Stimulated activated naive CD4-positive, alpha-beta T cell (primary cell): ENCODE measurements at regions not wholly inside any gene's neighbourhood (a gene's known extent, or its start where the extent isn't known, plus 50 kb on each side); places are given as distances from the start of the nearest gene placed in this dataset.

Experiments used
- DNase-seq, 6 experiments: peaks; one replicate each; lab custom pipeline; 2025; lab: John Stamatoyannopoulos, UW

- DNase-seq = no peak
Observed at GRCh38 chr5:58108511-58108910, 351.4 kb downstream of the PLK2 start.

GRCh38 chr5:58107704-58108103 lies 352.2 kb downstream of the PLK2 start:
- DNase-seq = no peak

GRCh38 chr5:58106754-58107410 lies 353.0 kb downstream of the PLK2 start:
- DNase-seq = no peak

GRCh38 chr5:58105836-58106235 lies 354.1 kb downstream of the PLK2 start:
- DNase-seq = no peak

- DNase-seq = no peak
Observed at GRCh38 chr5:58099257-58099656, 360.6 kb downstream of the PLK2 start.

- no peak for DNase-seq
Observed at GRCh38 chr5:58094031-58094430, 365.9 kb downstream of the PLK2 start.

GRCh38 chr5:58090704-58091103 lies 369.2 kb downstream of the PLK2 start:
- no peak for DNase-seq

- DNase-seq = no peak
Observed at GRCh38 chr5:58088941-58089340, 370.9 kb downstream of the PLK2 start.

GRCh38 chr5:58087905-58088304 lies 372.0 kb downstream of the PLK2 start:
- no peak for DNase-seq

GRCh38 chr5:58087123-58087522 lies 372.8 kb downstream of the PLK2 start:
- DNase-seq = no peak

GRCh38 chr5:58085800-58086199 lies 374.1 kb downstream of the PLK2 start:
- no peak for DNase-seq

GRCh38 chr5:58081435-58081834 lies 378.5 kb downstream of the PLK2 start:
- no peak for DNase-seq

GRCh38 chr5:58080573-58080972 lies 379.3 kb downstream of the PLK2 start:
- no peak for DNase-seq

GRCh38 chr5:58077966-58078365 lies 381.9 kb downstream of the PLK2 start:
- DNase-seq = no peak

GRCh38 chr5:58077416-58077815 lies 382.5 kb downstream of the PLK2 start:
- DNase-seq = no peak

GRCh38 chr5:58076483-58077257 lies 383.2 kb downstream of the PLK2 start:
- DNase-seq = no peak

- DNase-seq = no peak
Observed at GRCh38 chr5:58075907-58076306, 384.0 kb downstream of the PLK2 start.

- no peak for DNase-seq
Observed at GRCh38 chr5:58074717-58075116, 385.2 kb downstream of the PLK2 start.

GRCh38 chr5:58074222-58074621 lies 385.7 kb downstream of the PLK2 start:
- DNase-seq = no peak

- no peak for DNase-seq
Observed at GRCh38 chr5:58073243-58073642, 386.6 kb downstream of the PLK2 start.

- no peak for DNase-seq
Observed at GRCh38 chr5:58072300-58072965, 387.5 kb downstream of the PLK2 start.

GRCh38 chr5:58071566-58071965 lies 388.3 kb downstream of the PLK2 start:
- DNase-seq = no peak

- no peak for DNase-seq
Observed at GRCh38 chr5:58069846-58070245, 390.0 kb downstream of the PLK2 start.
